ENCODE measurements at regions not wholly inside any gene's neighbourhood (a gene's known extent, or its start where the extent isn't known, plus 50 kb on each side); places are given as distances from the start of the nearest gene placed in this dataset.

GRCh38 chr6:112841553-112842329 lies 494.6 kb downstream of the RFPL4B start:
- H3K27ac ChIP-seq (replicated peaks), result no peak overlapping the region
- no peak for DNase-seq (ENCODE audit: low read depth in 1 of 2, low spot score in 1 of 2)
- H3K4me3 ChIP-seq (replicated peaks; ENCODE audit: insufficient read depth, low read length), result no peak overlapping the region
- no peaks in the 10 kb centered on the region for H3K27me3 ChIP-seq (ENCODE audit: insufficient read depth, poor library complexity, severe bottlenecking)
- TF ChIP-seq POLR2AphosphoS5 (IDR thresholded peaks at IDR 0.05; ENCODE audit: low read depth) (no peak), GABPA (IDR thresholded peaks at IDR 0.05; ENCODE audit: low read depth) (no peak), CTCF (IDR thresholded peaks at IDR 0.05; ENCODE audit: insufficient read depth, low read length) (no peak), REST (IDR thresholded peaks at IDR 0.05; ENCODE audit: insufficient replicate concordance, low read depth) (no peak), SPI1 (IDR thresholded peaks at IDR 0.05; ENCODE audit: borderline replicate concordance, low read depth) (no peak)

- Histone ChIP-seq H3K4me3 (replicated peaks; ENCODE audit: insufficient read depth, low read length) (no peak overlapping the region), H3K27ac (replicated peaks) (no peak overlapping the region)
- DNase-seq (ENCODE audit: low read depth in 1 of 2, low spot score in 1 of 2), result no peak
These were observed 495.2 kb downstream of the RFPL4B start for GRCh38 chr6:112842330-112842685.

More at GRCh38 chr6:112842330-112842685, 495.2 kb downstream of the RFPL4B start:
- no peak for TF ChIP-seq POLR2AphosphoS5 (IDR thresholded peaks at IDR 0.05; ENCODE audit: low read depth)
- TF ChIP-seq CTCF (IDR thresholded peaks at IDR 0.05; ENCODE audit: insufficient read depth, low read length), result no peak
- no peak for TF ChIP-seq GABPA (IDR thresholded peaks at IDR 0.05; ENCODE audit: low read depth)
- no peak for TF ChIP-seq REST (IDR thresholded peaks at IDR 0.05; ENCODE audit: insufficient replicate concordance, low read depth)
- no peak for TF ChIP-seq SPI1 (IDR thresholded peaks at IDR 0.05; ENCODE audit: borderline replicate concordance, low read depth)
- no peaks in the 10 kb centered on the region for H3K27me3 ChIP-seq (ENCODE audit: insufficient read depth, poor library complexity, severe bottlenecking)
